HG02642 (cell line): ENCODE measurements at regions not wholly inside any gene's neighbourhood (a gene's known extent, or its start where the extent isn't known, plus 50 kb on each side); places are given as distances from the start of the nearest gene placed in this dataset.
"Not testable (repeated sequence)": the region's sequence is repeated elsewhere in the genome, so short reads cannot be mapped to it uniquely, and the experiment has no call there.

ENCODE experiments used
- ATAC-seq: cut with Tn5 transposase; IDR thresholded peaks from one replicate; pipeline ENCODE4 v1.9.1; 2021; ENCODE audit warnings: mild to moderate bottlenecking; ENCODE audit not compliant: unreplicated experiment, poor library complexity

DNA sequence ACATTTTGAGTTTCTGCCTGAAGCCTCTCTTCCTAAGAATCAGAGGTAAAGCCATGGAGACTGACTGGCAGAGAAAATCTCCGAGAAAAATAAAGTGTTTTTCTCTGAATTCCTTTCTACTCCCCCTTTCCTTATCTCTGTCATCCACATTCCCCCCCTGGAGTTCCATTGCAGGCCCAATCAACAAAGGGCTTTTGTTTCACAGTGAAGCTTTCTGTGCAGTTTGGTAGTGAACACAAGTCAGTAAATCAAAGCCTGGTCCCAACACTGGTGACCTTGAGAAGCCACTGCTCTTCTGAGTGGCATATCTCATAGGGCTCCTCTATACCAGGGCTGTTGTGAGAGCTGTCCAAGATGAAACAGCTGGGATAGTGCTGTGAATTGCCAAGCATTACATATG lies 228.4 kb downstream of the SEC16B start:
- no peak for ATAC-seq

DNA sequence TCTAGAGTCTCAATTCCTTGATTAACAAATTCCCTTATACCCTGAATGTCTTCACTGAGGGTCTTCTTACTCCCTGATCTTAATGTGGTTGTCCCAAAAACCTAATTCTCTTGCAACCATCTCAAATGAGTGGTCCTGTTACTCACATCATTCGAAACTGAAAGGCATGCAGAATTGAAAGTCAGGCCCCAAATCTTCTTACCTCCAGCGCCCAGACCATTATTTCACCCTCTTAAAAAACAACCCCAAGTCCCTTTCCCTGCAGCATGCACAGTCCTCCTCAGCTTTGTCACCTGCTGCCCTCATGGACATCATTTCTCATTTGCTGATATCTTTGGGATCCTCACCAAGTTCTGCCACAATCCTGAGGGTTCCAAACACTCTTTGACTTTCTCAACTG lies 230.1 kb downstream of the SEC16B start:
- no peak for ATAC-seq

DNA sequence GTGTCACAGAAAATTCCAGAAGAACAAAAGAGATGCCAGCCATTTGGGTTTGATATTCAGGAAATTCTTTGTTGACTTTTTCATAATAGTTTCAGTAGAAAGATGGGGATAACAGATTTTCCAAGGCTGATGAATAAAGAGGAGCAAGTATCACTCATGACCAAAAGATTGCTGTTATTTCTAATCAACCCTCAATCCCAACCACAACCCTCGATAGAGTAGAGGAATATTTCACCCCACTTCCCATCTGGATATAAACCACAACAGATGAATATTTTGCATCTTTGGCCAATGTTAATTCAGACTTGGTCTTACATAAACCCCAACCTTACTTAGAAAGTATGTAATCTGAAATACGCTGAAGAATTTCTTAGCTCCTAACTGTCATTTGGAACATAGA lies 232.4 kb downstream of the SEC16B start:
- no peak for ATAC-seq

DNA sequence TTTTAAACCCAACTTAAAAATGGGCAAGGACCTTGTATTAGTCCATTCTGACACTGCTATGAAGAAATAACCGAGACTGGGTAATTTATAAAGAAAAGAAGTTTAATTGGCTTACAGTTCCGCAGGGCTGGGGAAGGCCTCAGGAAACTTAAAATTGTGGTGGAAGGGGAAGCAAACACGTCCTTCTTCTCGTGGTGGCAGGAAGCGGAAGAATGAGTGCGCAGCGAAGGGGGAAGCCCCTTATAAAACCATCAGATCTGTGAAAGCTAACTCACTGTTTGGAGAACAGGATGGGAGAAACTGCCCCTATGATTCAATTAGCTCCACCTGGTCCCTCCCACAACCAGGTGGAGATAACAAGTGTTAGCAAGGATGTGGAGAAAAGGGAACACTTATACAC lies 237.7 kb downstream of the SEC16B start:
- no peak for ATAC-seq

DNA sequence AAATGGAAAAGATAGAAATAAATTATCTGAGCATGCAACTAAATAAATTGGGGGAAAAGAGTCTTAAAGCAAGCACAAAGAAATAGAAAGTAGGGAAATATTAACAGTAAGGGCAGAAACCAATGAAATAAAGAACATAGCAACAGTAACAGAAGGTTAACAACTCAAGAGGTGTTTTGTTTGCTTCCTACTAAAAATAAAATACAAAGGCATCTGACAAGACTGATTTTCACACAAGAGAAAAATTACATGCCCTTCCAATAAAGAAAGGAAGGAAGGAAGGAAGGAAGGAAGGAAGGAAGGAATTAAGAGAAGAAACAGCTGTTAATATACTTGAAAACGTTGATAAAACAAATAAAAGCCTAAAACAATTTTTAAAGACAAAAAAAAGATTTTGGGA lies 240.2 kb downstream of the SEC16B start:
- no peak for ATAC-seq

DNA sequence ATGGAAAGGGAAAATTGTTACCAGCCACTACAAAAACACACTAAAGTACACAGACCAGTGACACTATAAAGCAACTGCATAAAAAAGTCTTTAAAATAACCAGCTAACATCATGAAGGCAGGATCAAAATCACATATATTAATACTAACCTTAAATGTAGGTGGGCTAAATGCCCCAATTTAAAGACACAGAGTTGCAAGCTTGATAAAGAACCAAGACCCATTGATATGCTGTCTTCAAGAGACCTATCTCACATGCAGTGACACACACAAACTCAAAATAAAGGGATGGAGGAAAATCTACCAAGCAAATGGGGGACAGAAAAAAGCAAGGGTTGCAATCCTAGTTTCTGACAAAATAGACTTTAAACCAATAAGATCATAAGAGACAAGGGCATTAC lies 246.3 kb downstream of the SEC16B start:
- no peak for ATAC-seq

DNA sequence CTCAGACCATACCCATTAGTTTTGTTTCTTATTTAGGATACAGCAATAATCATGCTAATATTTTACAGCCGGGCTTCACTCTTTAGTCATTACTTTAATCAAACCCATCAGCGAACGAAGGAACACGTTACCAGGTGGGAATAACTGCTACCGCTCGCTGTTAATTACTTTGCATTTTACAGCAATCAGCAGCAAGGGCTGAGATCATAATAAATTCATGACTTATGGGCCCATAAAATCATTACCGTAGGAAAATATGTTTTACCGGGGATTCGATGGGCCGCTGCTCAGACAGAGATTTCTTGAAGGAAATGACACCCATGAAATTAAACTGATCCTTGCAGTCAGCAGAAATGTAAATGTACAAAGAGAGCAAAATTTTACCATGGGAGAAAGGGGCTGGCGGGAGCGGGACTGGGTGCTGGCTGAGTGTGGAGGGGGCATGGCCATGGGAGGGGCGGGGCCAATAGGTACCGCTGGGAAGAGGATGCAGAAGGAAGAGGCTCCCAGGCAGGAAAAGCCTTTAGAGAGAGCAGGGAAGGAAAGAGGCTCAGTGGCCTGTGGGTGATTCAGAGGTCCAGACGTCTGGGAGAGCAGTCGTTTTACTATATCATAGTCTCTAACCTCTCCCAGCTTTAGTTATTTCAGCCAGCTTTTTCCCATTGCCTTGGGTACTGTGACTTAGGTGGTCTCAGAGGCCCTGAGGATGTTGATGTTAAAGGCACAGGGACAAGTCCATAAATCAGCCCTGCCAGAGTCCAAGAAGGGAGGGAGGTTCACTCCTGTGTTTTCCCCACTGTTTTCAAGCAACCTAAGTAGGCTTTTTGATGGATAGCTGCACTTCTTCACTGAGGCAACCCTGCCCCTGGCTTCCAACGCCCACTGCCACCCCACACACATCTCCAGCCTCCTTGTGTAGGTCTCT lies 258.9 kb downstream of the SEC16B start:
- ATAC-seq, result no peak

DNA sequence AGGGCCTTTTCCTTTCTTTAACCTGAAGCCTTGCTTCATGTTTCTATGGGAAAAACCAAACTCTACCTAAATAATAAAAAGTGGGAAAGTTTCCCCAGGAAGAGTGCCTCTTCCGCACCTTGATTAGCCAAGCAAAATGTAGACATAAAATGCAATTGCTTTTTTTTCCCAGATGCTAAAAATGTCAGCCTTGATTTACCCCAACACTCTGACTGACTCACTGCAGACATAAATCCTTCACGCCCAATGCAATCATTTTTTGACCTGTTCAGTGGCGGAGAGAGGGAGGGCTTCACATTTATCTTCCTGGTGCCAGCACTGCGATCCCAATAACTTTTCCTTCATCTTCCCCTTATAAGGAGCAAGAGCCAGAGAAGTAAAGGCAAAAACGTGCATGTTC lies 261.5 kb downstream of the SEC16B start:
- ATAC-seq, result no peak

DNA sequence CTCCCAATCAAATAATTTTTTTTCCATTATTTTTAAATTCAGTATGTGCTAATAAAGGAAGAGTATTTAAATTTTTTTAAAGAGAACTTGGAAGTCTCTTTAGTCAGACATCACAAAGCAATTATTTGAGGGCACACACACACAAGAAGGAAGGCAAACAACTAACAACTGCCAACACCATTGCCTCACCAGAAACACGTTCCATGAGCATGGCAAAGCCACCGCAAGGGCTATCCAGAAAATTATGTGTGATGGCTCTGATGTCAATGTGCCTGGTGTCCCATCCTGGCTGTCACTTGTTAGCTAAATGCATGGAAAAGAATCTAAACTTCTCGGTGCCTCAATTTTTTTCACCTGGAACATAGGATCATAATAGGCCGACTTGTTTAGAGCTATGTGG lies 262.9 kb downstream of the SEC16B start:
- no peak for ATAC-seq

DNA sequence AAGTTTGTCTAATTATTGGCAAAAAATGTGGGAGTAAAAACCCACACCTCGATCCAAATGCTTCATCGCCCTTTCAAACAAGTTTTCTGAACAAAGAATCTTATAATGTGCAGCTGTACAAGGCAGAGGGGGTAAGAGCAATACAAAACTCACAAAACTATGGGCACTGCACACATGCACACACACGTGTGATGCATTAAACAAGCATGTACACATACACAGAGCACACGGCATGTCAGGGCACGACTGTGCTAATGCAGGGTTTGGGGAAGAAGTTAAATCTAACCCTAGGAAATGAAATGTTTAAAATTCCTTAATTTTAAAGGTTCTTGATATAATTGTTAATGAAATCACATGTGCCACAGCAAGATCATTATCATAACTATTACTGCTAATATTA lies 264.0 kb downstream of the SEC16B start:
- no peak for ATAC-seq

DNA sequence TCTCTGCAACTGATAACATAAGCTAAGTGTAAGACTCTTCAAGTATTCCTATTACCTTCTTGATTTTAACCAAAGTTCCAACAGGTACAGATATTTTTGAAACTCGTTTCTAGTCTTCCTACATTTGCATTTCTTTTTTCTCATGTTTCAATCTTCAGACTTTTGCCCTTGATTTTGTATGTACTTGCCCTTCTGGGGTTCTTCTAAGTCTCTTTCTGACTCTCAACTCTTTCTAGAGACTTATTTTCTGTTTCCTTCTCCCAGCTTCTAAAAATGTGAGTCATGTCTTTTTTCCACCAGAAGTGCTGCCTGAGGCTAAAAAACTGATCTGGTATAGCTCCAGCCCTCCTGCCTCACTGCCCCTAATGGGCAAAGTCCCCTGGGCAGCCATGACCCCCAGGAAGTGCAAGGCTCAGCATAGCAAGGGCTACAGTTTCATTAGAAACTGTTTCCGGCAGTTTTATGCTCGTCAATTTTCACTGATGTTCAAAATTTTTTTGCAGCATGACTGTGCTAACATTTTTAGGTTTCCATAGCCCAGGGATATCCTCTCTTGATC lies 265.9 kb downstream of the SEC16B start:
- ATAC-seq, result no peak

DNA sequence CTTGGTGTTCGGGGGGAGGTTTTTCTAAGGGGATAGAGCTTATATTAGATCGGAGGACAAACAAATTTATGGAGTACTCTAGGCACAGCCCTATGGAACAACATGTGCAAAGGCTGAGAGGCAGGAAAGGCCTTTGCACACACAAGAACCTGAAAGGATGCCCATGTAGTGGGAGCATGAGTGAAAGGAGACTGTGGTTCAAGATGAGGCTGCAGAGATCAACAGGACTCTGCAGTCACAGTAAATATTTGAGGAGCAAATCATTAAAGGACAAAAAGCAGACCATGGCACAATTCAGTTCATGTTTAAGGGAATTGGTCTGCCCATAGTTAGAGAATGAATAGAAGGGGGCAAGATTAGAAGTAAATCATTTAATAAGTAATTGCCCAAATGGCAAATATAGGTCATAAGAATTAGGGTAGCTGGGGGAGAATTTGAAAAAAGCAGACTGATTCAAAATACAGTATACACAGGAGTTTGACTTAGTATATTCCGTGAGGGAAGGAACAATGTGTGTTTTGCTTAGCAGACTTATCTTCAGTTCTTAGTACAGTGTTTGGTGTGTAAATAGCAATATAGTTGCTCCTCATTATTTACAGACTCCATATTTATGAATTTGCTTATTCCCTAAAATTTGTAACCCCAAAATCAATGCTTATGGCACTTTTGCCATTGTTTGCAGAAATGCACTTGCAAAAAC lies 268.1 kb downstream of the SEC16B start:
- ATAC-seq, result no peak

DNA sequence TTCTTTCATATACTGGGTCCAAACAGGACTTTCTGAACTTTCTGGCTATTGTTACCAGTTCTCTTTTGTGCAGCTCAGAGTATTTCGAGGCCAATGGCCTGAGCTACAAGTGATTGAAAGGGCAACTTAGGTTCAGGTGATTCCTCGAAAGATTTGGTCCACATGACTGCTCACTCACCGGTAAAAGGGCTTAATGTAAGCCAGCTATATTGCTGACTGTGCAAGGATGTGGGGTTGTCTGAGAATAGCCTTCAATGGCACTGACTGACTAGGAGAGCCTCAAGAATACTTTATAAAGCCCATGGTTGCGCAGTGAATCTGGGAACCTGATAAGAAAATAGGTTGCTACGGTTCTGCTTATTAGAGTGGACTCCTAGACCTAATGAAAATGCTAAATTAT lies 269.0 kb downstream of the SEC16B start:
- ATAC-seq, result no peak

DNA sequence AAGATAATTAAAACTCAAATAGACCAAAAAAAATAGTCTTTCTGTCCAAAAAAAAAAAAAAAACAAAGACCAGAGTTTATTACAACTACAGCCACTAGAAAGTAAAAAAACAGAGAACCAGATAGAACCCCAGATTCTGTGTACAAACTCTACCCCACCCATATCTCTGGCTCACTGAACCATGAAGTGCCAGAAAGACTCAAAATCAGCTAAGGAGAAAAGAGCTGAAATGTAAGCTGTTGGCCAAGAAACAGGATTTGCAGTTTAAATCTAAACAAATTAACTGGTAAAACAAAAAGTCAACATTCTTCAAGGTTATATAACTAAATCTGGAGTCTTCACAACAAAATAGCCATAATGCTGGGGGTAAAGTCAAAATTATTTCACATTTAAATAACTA lies 278.9 kb downstream of the SEC16B start:
- no peak for ATAC-seq

DNA sequence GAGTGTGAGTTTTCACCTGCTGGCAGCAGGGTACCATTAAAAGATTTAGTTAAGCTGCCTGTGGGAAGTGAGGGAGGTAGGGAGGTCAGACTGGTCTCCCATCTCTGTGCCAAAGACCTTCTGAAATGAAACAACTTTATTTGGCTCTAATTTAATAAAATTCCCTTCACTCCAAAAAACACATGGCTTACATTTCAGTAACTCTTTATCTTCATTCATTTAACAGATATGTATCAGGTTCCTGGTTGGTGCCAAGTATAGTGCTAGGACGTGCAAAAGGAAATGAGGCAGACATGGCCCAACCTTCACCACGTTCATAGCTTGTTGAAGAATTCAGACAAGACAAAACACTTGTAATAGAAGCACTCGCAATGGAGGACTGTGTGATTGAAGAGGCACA lies 282.3 kb downstream of the SEC16B start:
- ATAC-seq, result no peak

DNA sequence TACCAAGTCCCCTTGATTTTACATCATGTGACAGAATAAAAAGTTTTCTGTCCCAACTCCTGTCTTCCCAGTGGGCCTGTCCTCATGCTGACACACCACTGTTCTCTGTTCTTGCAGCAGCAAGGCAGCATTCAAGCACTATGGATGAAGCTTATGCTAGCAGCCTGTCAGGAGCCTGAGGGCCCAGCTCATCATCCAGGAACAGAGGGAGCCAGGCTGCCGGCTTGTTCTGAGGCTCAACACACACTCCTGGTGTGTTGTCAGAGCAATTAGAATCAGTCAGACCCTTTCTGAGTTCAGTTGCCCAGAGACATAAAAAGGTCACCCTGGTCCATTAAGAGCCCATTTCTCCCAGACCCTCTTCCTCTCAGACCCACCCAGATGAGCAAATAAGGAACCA lies 282.9 kb downstream of the SEC16B start:
- no peak for ATAC-seq

DNA sequence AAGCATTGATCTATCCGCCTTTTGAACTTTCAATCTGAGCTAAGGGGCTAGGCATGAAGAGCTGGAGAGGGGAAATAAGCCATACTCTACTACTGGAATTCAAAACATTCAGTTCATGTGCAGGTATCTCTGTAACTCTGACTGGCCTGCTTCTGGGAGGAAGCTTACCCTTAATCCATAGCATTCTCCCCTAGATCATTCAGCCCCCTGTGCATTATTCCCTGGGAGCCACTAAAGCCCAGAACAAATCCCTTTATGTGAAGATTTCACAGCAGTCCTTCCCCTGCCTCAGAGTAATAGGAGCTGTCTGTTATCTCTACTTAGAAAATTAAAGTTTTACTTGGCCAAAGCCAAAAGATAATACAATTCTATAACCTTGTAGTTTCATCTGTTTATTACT lies 300.7 kb downstream of the SEC16B start:
- ATAC-seq, result no peak

DNA sequence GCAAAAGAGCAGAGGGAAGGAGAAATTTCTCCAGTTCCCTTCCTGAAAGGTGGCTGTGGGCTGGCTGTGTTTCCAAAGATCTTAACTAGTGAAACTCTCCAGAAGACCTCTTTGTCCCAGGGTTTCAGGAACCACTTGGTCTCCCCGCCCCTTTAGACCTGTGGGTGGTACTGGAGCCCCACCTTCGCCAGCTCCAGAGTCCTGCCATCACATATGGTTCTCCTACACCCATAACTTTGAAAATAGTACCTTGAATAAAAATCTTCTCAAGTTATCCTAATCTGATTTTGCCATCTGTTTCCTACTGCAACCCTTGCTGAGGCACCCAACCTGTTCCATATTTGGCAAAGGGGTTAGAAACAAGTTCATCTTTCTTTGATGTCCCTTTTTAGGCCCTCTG lies 303.9 kb downstream of the SEC16B start:
- ATAC-seq, result no peak

DNA sequence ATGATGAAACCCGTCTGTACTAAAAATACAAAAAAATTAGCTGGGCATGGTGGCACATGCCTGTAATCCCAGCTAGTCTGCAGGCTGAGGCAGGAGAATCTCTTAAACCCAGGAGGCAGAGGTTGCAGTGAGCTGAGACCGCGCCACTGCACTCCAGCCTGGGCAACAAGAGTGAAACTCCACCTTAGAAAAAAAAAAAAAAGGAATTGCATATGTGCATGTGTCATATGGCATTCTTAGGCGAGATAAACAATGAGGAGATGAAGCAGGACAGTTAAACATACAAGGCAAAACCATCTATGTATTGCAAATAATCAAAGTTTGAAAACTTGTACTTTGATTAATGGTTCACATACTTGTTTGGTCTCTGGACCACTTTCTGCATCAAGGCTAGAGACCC lies 305.1 kb downstream of the SEC16B start:
- not testable (repeated sequence) for ATAC-seq

DNA sequence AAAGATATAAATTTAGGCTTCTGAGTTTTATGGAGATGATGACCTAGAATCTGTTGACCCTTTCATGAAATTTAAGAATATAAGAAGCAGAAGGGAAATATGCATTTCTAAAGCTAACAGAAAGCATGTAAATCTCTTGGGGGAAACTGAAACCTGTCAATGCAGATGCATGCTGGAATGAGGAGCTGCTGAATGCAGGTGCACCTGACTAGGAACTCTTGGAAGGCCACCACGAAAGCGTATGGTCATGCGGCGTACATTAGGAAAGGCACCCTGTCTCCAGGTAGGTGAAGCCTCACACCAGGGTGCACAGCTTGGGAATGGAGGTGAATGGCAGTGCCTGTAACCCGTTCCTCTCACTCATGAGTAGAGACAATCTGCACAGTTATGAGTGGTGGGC lies 309.7 kb downstream of the SEC16B start:
- ATAC-seq, result no peak

DNA sequence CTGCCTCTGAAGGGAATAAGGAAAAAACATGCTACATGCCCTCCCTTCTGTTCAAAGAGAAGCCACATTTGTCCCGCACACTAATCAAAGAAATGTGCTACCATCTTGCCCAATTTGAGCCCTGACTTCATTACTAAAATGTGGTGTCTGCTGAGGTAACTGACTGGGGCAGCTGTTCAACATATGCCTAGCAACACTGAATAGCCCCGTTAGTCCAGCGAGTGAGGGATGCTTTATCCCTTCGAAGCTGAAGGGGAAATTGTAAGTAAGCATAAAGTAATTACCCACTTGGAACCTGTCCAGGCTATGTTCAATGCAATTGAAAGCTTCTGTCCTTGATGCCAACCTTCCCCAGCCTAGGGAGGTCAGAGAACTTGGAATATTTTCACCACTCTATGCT lies 310.6 kb downstream of the SEC16B start:
- no peak for ATAC-seq

DNA sequence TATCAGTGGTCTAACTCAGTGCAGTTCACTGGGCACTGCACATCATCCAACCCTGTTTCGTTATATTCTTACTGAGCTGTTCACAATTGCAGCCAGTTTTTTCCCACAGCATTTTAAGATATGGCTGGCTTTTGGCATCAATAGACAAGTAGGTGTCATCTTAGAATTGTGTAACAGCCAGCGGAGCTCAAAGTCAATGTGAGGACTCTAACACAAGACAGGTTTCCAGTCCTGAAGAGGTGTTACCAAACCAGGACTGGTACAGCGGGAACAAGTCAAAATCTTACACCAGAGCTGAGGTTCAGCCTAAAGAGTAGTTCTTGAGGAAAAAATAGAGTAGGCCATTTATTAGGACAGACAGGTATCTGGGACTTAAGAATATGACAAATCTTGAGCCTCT lies 313.3 kb downstream of the SEC16B start:
- no peak for ATAC-seq
